SK-N-SH (cell line): ENCODE measurements at regions not wholly inside any gene's neighbourhood (a gene's known extent, or its start where the extent isn't known, plus 50 kb on each side); places are given as distances from the start of the nearest gene placed in this dataset.

Source experiments
- CTCF ChIA-PET: fragments of 300-600, 350-600 bp; formaldehyde crosslinking; extraction: SDS; loops from one replicate; lab custom pipeline; 2021; lab: Yijun Ruan, JAX
- POLR2A ChIA-PET: fragments of 350-600 bp; sonication (Branson Sonifier 250); formaldehyde crosslinking; extraction: SDS; loops from one replicate; lab custom pipeline; 2020; ENCODE audit warnings: antibody characterized with exemption, inconsistent platforms; lab: Yijun Ruan, JAX
- DNase-seq: peaks from one replicate; pipeline ENCODE4 v3.0.0; 2012
- H2AFZ ChIP-seq: fragments of 200-600 bp; sonication (generic); 2 replicates; pipeline ENCODE4 v1.8.1; 2016; ENCODE audit warnings: antibody characterized with exemption, mild to moderate bottlenecking, low read depth
- H3F3A ChIP-seq: fragments of 200-600 bp; sonication (generic); replicated peaks from 2 replicates; pipeline ENCODE3; 2016; ENCODE audit warnings: antibody characterized with exemption, mild to moderate bottlenecking; ENCODE audit not compliant: insufficient read depth
- H3K27ac ChIP-seq, 2 experiments: fragments of 200-500 bp in 1 of 2; fragments of 200-600 bp in 1 of 2; sonication (Bioruptor generic) in 1 of 2; sonication (generic), shearing (Covaris generic) in 1 of 2; 2 replicates each; pipeline versions ENCODE4 v1.5.1 to v1.6.1; 2014 to 2016; ENCODE audit warnings: low read depth in 2 of 2, inconsistent platforms in 1 of 2, low read length in 1 of 2, mild to moderate bottlenecking in 1 of 2, mixed read lengths in 1 of 2
- H3K27me3 ChIP-seq: fragments of 200-600 bp; sonication (generic), shearing (Covaris generic); 2 replicates; pipeline ENCODE4 v1.6.1; 2016; ENCODE audit warnings: mixed run types; ENCODE audit not compliant: insufficient read depth
- H3K36me3 ChIP-seq, 2 experiments: fragments of 200-500 bp in 1 of 2; fragments of 200-600 bp in 1 of 2; sonication (Bioruptor generic) in 1 of 2; sonication (generic) in 1 of 2; replicated peaks in 1 of 2; 2 replicates each; pipeline versions ENCODE3 to v1.5.1; 2014 to 2016; ENCODE audit warnings: low read length in 1 of 2, mild to moderate bottlenecking in 1 of 2; ENCODE audit not compliant: insufficient read depth in 2 of 2, control insufficient read depth in 1 of 2
- H3K4me1 ChIP-seq, 2 experiments: fragments of 200-500 bp in 1 of 2; fragments of 200-600 bp in 1 of 2; sonication (Bioruptor generic) in 1 of 2; sonication (generic), shearing (Covaris generic) in 1 of 2; 2 replicates each; pipeline versions ENCODE4 v1.5.1 to v1.6.1; 2014 to 2016; ENCODE audit warnings: low read depth in 1 of 2, low read length in 1 of 2, mixed run types in 1 of 2; ENCODE audit not compliant: insufficient read depth in 2 of 2, control insufficient read depth in 1 of 2
- H3K4me2 ChIP-seq: fragments of 200-600 bp; sonication (generic), shearing (Covaris generic); 2 replicates; pipeline ENCODE4 v1.6.1; 2017; ENCODE audit warnings: mixed run types
- H3K4me3 ChIP-seq, 2 experiments: fragments of 200-500 bp in 1 of 2; fragments of 200-600 bp in 1 of 2; sonication (Bioruptor generic) in 1 of 2; sonication (generic), shearing (Covaris generic) in 1 of 2; 2 replicates each; pipeline versions ENCODE4 v1.5.1 to v1.8.1; 2014 to 2016; ENCODE audit warnings: low read depth in 2 of 2, inconsistent platforms in 1 of 2, low read length in 1 of 2, mild to moderate bottlenecking in 1 of 2, mixed read lengths in 1 of 2, moderate library complexity in 1 of 2
- H3K79me2 ChIP-seq: fragments of 200-600 bp; sonication (generic); 2 replicates; pipeline ENCODE4 v1.8.1; 2017; ENCODE audit warnings: mild to moderate bottlenecking; ENCODE audit not compliant: insufficient read depth
- H3K9ac ChIP-seq: fragments of 200-600 bp; sonication (generic); 2 replicates; pipeline ENCODE4 v1.6.1; 2017; ENCODE audit warnings: mixed run types
- H3K9me2 ChIP-seq: fragments of 200-600 bp; sonication (generic); 2 replicates; pipeline ENCODE4 v1.6.1; 2017; ENCODE audit warnings: mixed run types
- H3K9me3 ChIP-seq: fragments of 200-600 bp; sonication (generic); 2 replicates; pipeline ENCODE4 v1.6.1; 2017; ENCODE audit warnings: mixed run types, mild to moderate bottlenecking, moderate library complexity
- H4K20me1 ChIP-seq: fragments of 200-600 bp; sonication (generic); 2 replicates; pipeline ENCODE4 v1.6.1; 2017; ENCODE audit warnings: mild to moderate bottlenecking, mixed run types; ENCODE audit not compliant: insufficient read depth
- CHD2 ChIP-seq: fragments of 150-350 bp; IDR thresholded peaks from 2 replicates; pipeline ENCODE4 v1.6.1; 2018; ENCODE audit warnings: low read length; ENCODE audit not compliant: partially characterized antibody
- EZH2phosphoT487 ChIP-seq: fragments of 200-600 bp; sonication (generic); IDR thresholded peaks from 2 replicates; pipeline ENCODE4 v1.6.1; 2017; ENCODE audit warnings: low read depth, mixed run types, mild to moderate bottlenecking, antibody characterized with exemption, moderate library complexity, borderline replicate concordance
- FOXJ3 ChIP-seq: sonication (generic); formaldehyde crosslinking; IDR thresholded peaks from 2 replicates; pipeline ENCODE4 v1.5.1; 2020; ENCODE audit warnings: mild to moderate bottlenecking, missing genetic modification reagents
- IRF3 ChIP-seq: fragments of 150-350 bp; IDR thresholded peaks from 2 replicates; pipeline ENCODE4 v1.6.1; 2016; ENCODE audit warnings: mild to moderate bottlenecking, low read depth, low read length
- JUND ChIP-seq: IDR thresholded peaks from 2 replicates; pipeline ENCODE4 v1.4.0; 2012
- MXI1 ChIP-seq: IDR thresholded peaks from 2 replicates; pipeline ENCODE4 v1.6.1; 2012; ENCODE audit warnings: mild to moderate bottlenecking, low read depth, low read length, improper control_type of control experiment
- NRF1 ChIP-seq: IDR thresholded peaks from 2 replicates; pipeline ENCODE4 v1.6.1; 2012; ENCODE audit warnings: low read depth, mild to moderate bottlenecking, low read length
- RCOR1 ChIP-seq: fragments of 150-350 bp; IDR thresholded peaks from 2 replicates; pipeline ENCODE4 v1.6.1; 2017; ENCODE audit warnings: antibody characterized with exemption, low read length
- RXRA ChIP-seq: IDR thresholded peaks from 2 replicates; pipeline ENCODE4 v1.4.0; 2012; ENCODE audit warnings: low read depth, mild to moderate bottlenecking, borderline replicate concordance
- TAF1 ChIP-seq: IDR thresholded peaks from 2 replicates; pipeline ENCODE4 v1.6.1; 2012; ENCODE audit warnings: low read depth, mild to moderate bottlenecking, low read length, moderate library complexity, borderline replicate concordance
- TCF12 ChIP-seq: IDR thresholded peaks from 2 replicates; pipeline ENCODE4 v1.4.0; 2012
- TEAD4 ChIP-seq: IDR thresholded peaks from 2 replicates; pipeline ENCODE4 v1.4.0; 2012; ENCODE audit warnings: mild to moderate bottlenecking, borderline replicate concordance; ENCODE audit not compliant: insufficient read depth
- USF1 ChIP-seq: IDR thresholded peaks from 2 replicates; pipeline ENCODE4 v1.4.0; 2012; ENCODE audit warnings: low read depth, borderline replicate concordance
- ZBTB33 ChIP-seq: IDR thresholded peaks from 2 replicates; pipeline ENCODE4 v1.4.0; 2012; ENCODE audit warnings: low read depth, borderline replicate concordance
- TF ChIP-seq, protein P1 (sequence below): fragments of 150-350 bp; IDR thresholded peaks from 2 replicates; pipeline ENCODE4 v1.6.1; 2017; ENCODE audit warnings: antibody characterized with exemption, low read length, low read depth, borderline replicate concordance
- TF ChIP-seq, protein P2 (sequence below): IDR thresholded peaks from 2 replicates; pipeline ENCODE4 v1.6.1; 2012; ENCODE audit warnings: mild to moderate bottlenecking, low read depth, low read length, moderate library complexity

DNA sequence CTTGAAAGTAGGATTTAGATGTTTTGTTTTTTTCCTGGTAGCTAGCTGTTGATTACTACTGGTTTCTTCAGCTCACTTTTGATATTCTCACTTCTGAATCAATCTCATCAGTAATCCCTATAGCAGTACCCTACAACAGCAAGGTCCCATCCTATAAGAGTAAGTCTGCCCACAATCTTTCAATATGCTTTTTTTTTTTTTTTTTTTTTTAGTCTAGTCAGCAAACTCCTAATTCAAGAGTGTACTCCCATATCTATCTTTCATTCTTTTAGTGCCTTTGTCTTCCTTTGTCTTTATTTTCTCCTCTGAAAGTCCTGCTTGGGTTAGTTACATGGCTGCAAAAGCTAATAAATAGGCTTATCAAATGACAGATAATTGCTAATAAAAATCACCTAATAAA is 362.4 kb upstream of the RIOK2 start:
- H3K4me2 ChIP-seq: no peak overlapping the region
- H4K20me1 ChIP-seq: no peaks in the 10 kb centered on the region
- H3K4me1 ChIP-seq: no peaks in the 10 kb centered on the region; a peak in 1 of 4 replicates
- H3K79me2 ChIP-seq: no peaks in the 10 kb centered on the region
- H3K27ac ChIP-seq: no peak overlapping the region
- H3K36me3 ChIP-seq: no peaks in the 10 kb centered on the region
- CTCF ChIA-PET: interaction anchor here (1.2 kb wide), 1 partner anchor 12 kb away, joined by 6 read pairs; no protein-coding TSS in a partner anchor
- no peak overlapping the region for H3K4me3 ChIP-seq
- H3K27me3 ChIP-seq: no peaks in the 10 kb centered on the region
- no peak for DNase-seq
- H2AFZ ChIP-seq: no peak overlapping the region
- H3K9me3 ChIP-seq: no peaks in the 10 kb centered on the region
- no peaks in the 10 kb centered on the region for H3F3A ChIP-seq
- H3K9ac ChIP-seq: no peak overlapping the region
- POLR2A ChIA-PET: no interaction called here
- TF ChIP-seq NRF1: no peak
- TF ChIP-seq USF1: no peak
- TF ChIP-seq FOXJ3 (CRISPR knock-in tag): no peak
- TF ChIP-seq, protein P1, sequence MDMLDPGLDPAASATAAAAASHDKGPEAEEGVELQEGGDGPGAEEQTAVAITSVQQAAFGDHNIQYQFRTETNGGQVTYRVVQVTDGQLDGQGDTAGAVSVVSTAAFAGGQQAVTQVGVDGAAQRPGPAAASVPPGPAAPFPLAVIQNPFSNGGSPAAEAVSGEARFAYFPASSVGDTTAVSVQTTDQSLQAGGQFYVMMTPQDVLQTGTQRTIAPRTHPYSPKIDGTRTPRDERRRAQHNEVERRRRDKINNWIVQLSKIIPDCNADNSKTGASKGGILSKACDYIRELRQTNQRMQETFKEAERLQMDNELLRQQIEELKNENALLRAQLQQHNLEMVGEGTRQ: no peak
- no peak for TF ChIP-seq CHD2
- no peak for TF ChIP-seq TCF12
- TF ChIP-seq, protein P2, sequence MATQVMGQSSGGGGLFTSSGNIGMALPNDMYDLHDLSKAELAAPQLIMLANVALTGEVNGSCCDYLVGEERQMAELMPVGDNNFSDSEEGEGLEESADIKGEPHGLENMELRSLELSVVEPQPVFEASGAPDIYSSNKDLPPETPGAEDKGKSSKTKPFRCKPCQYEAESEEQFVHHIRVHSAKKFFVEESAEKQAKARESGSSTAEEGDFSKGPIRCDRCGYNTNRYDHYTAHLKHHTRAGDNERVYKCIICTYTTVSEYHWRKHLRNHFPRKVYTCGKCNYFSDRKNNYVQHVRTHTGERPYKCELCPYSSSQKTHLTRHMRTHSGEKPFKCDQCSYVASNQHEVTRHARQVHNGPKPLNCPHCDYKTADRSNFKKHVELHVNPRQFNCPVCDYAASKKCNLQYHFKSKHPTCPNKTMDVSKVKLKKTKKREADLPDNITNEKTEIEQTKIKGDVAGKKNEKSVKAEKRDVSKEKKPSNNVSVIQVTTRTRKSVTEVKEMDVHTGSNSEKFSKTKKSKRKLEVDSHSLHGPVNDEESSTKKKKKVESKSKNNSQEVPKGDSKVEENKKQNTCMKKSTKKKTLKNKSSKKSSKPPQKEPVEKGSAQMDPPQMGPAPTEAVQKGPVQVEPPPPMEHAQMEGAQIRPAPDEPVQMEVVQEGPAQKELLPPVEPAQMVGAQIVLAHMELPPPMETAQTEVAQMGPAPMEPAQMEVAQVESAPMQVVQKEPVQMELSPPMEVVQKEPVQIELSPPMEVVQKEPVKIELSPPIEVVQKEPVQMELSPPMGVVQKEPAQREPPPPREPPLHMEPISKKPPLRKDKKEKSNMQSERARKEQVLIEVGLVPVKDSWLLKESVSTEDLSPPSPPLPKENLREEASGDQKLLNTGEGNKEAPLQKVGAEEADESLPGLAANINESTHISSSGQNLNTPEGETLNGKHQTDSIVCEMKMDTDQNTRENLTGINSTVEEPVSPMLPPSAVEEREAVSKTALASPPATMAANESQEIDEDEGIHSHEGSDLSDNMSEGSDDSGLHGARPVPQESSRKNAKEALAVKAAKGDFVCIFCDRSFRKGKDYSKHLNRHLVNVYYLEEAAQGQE: no peak
- TF ChIP-seq TAF1: no peak
- no peak for TF ChIP-seq RCOR1
- no peak for TF ChIP-seq JUND
- TF ChIP-seq TEAD4: no peak
- TF ChIP-seq RXRA: no peak
- no peak for TF ChIP-seq EZH2phosphoT487
- TF ChIP-seq MXI1: no peak
- no peak for TF ChIP-seq IRF3
- no peak for TF ChIP-seq ZBTB33
- H3K9me2 ChIP-seq: no peaks in the 10 kb centered on the region
